H1 (cell line): ENCODE measurements at regions not wholly inside any gene's neighbourhood (a gene's known extent, or its start where the extent isn't known, plus 50 kb on each side); places are given as distances from the start of the nearest gene placed in this dataset.

ENCODE experiments used
- CTCF ChIA-PET: fragments of 300-600 bp; sonication (Branson Sonifier 250); formaldehyde crosslinking; loops from one replicate; lab custom pipeline; 2021; ENCODE audit not compliant: partially characterized antibody; lab: Charles Lee
- POLR2A ChIA-PET: fragments of 300-600 bp; sonication (Branson Sonifier 250); formaldehyde crosslinking; loops from one replicate; lab custom pipeline; 2021; ENCODE audit warnings: inconsistent platforms; ENCODE audit not compliant: partially characterized antibody; lab: Charles Lee
- DNase-seq, 2 experiments: peaks; one replicate each; pipeline versions ENCODE4 v3.0.0 to v3.0.0-alpha.2; 2010 to 2022; ENCODE audit warnings: low spot score in 2 of 2, low read depth in 1 of 2, mixed read lengths in 1 of 2
- FAIRE-seq: peaks from 2 replicates; lab custom pipeline; 2011; peaks lifted over from hg19 to GRCh38; lab: Jason Lieb, UNC
- H2AFZ ChIP-seq: 2 replicates; pipeline ENCODE4 v1.8.1; 2012; ENCODE audit warnings: low read length, inconsistent platforms
- H2AK5ac ChIP-seq: 2 replicates; pipeline ENCODE4 v1.6.1; 2013; ENCODE audit warnings: low read depth, low read length
- H2BK120ac ChIP-seq: replicated peaks from 2 replicates; pipeline ENCODE3; 2013; ENCODE audit warnings: low read depth, low read length, inconsistent platforms
- H2BK12ac ChIP-seq: 2 replicates; pipeline ENCODE4 v1.6.1; 2013; ENCODE audit warnings: low read depth, low read length
- H2BK15ac ChIP-seq: 2 replicates; pipeline ENCODE4 v1.6.1; 2013; ENCODE audit warnings: low read length
- H2BK20ac ChIP-seq: 2 replicates; pipeline ENCODE4 v1.6.1; 2013; ENCODE audit warnings: low read length
- H2BK5ac ChIP-seq: 2 replicates; pipeline ENCODE4 v1.6.1; 2013; ENCODE audit warnings: low read depth, low read length
- H3K14ac ChIP-seq: 2 replicates; pipeline ENCODE4 v1.6.1; 2013; ENCODE audit warnings: inconsistent platforms; ENCODE audit not compliant: insufficient read length
- H3K18ac ChIP-seq: 2 replicates; pipeline ENCODE4 v1.6.1; 2013; ENCODE audit warnings: low read length; ENCODE audit errors: extremely low read depth
- H3K23ac ChIP-seq: 2 replicates; pipeline ENCODE4 v1.6.1; 2013; ENCODE audit warnings: inconsistent platforms; ENCODE audit not compliant: insufficient read length
- H3K23me2 ChIP-seq: 2 replicates; pipeline ENCODE4 v1.6.1; 2013; ENCODE audit warnings: low read depth, low read length
- H3K27ac ChIP-seq: 2 replicates; pipeline ENCODE4 v1.6.1; 2011; ENCODE audit warnings: low read depth, low read length, inconsistent platforms
- H3K27me3 ChIP-seq, 4 experiments: replicated peaks in 1 of 4; 1 replicate in 1 of 4; 2 replicates in 3 of 4; pipeline versions ENCODE4 v1.6.1 to v1.8.1; 2011 to 2013; ENCODE audit warnings: low read length in 3 of 4, mild to moderate bottlenecking in 3 of 4, inconsistent platforms in 2 of 4, mixed read lengths in 2 of 4, moderate library complexity in 1 of 4; ENCODE audit not compliant: control insufficient read depth in 3 of 4, insufficient read depth in 3 of 4; ENCODE audit errors: extremely low read depth in 1 of 4
- H3K36me3 ChIP-seq, 4 experiments: 2 replicates each; pipeline versions ENCODE4 v1.6.1 to v1.8.1; 2011 to 2013; ENCODE audit warnings: mild to moderate bottlenecking in 4 of 4, low read length in 3 of 4, moderate library complexity in 2 of 4, control low read depth in 1 of 4, inconsistent platforms in 1 of 4; ENCODE audit not compliant: insufficient read depth in 4 of 4, control insufficient read depth in 2 of 4
- H3K4ac ChIP-seq: replicated peaks from 2 replicates; pipeline ENCODE3; 2013; ENCODE audit warnings: low read length, low read depth, mixed read lengths, inconsistent platforms; ENCODE audit not compliant: insufficient read length
- H3K4me1 ChIP-seq, 4 experiments: replicated peaks in 1 of 4; 1 replicate in 1 of 4; 2 replicates in 3 of 4; pipeline versions ENCODE4 v1.6.1 to v1.8.1; 2011 to 2013; ENCODE audit warnings: low read length in 3 of 4, inconsistent platforms in 2 of 4, mixed read lengths in 1 of 4; ENCODE audit not compliant: insufficient read depth in 4 of 4, control insufficient read depth in 3 of 4
- H3K4me2 ChIP-seq, 2 experiments: 2 replicates each; pipeline versions ENCODE4 v1.6.1 to v1.8.1; 2011 to 2013; ENCODE audit warnings: low read depth in 2 of 2, low read length in 2 of 2, control low read depth in 1 of 2, inconsistent platforms in 1 of 2, mild to moderate bottlenecking in 1 of 2; ENCODE audit not compliant: insufficient read depth in 1 of 2
- H3K4me3 ChIP-seq, 4 experiments: fragments of 200-600, 300-600 bp in 1 of 4; sonication (generic), shearing (Covaris generic), sonication (Bioruptor Twin) in 1 of 4; 2 replicates each; pipeline versions ENCODE4 v1.5.1 to v1.8.1; 2011 to 2016; ENCODE audit warnings: low read length in 4 of 4, low read depth in 3 of 4, control low read depth in 2 of 4, inconsistent platforms in 2 of 4, mild to moderate bottlenecking in 2 of 4, mixed read lengths in 1 of 4, moderate library complexity in 1 of 4; ENCODE audit not compliant: insufficient read depth in 2 of 4; ENCODE audit errors: extremely low read depth in 1 of 4
- H3K56ac ChIP-seq: replicated peaks from 2 replicates; pipeline ENCODE3; 2013; ENCODE audit warnings: low read depth, mild to moderate bottlenecking, mixed read lengths, low read length, inconsistent platforms; ENCODE audit not compliant: insufficient read length
- H3K79me1 ChIP-seq: 2 replicates; pipeline ENCODE4 v1.6.1; 2013; ENCODE audit warnings: low read depth, low read length, control low read depth
- H3K79me2 ChIP-seq, 2 experiments: 2 replicates each; pipeline versions ENCODE4 v1.6.1 to v1.8.1; 2012 to 2013; ENCODE audit warnings: low read length in 2 of 2, mild to moderate bottlenecking in 2 of 2, inconsistent platforms in 1 of 2; ENCODE audit not compliant: insufficient read depth in 2 of 2, control insufficient read depth in 1 of 2
- H3K9ac ChIP-seq, 4 experiments: replicated peaks in 1 of 4; 1 replicate in 1 of 4; 2 replicates in 3 of 4; pipeline versions ENCODE4 v1.6.1 to v1.8.1; 2011 to 2013; ENCODE audit warnings: low read depth in 3 of 4, low read length in 3 of 4, control low read depth in 2 of 4, mild to moderate bottlenecking in 2 of 4, moderate library complexity in 2 of 4, inconsistent platforms in 1 of 4; ENCODE audit errors: extremely low read depth in 1 of 4
- H3K9me3 ChIP-seq, 2 experiments: 2 replicates each; pipeline versions ENCODE4 v1.6.1 to v1.8.1; 2012 to 2013; ENCODE audit warnings: mild to moderate bottlenecking in 2 of 2, moderate library complexity in 2 of 2, control low read depth in 1 of 2, inconsistent platforms in 1 of 2, low read depth in 1 of 2, low read length in 1 of 2, mixed read lengths in 1 of 2; ENCODE audit not compliant: insufficient read depth in 2 of 2
- H4K20me1 ChIP-seq, 2 experiments: replicated peaks in 1 of 2; 2 replicates each; pipeline versions ENCODE3 to v1.8.1; 2011 to 2013; ENCODE audit warnings: inconsistent platforms in 2 of 2, low read length in 2 of 2, mild to moderate bottlenecking in 1 of 2; ENCODE audit not compliant: insufficient read depth in 2 of 2, control insufficient read depth in 1 of 2
- H4K5ac ChIP-seq: 2 replicates; pipeline ENCODE4 v1.6.1; 2013; ENCODE audit warnings: low read length, low read depth, mixed read lengths, inconsistent platforms; ENCODE audit not compliant: insufficient read length
- H4K8ac ChIP-seq: 2 replicates; pipeline ENCODE4 v1.8.0; 2013; ENCODE audit warnings: mild to moderate bottlenecking, moderate library complexity, low read length, inconsistent platforms; ENCODE audit not compliant: insufficient read depth; ENCODE audit errors: extremely low read depth
- H4K91ac ChIP-seq: replicated peaks from 2 replicates; pipeline ENCODE3; 2013; ENCODE audit warnings: low read length, mixed read lengths, inconsistent platforms; ENCODE audit not compliant: insufficient read length
- ATF3 ChIP-seq: IDR thresholded peaks from 2 replicates; pipeline ENCODE4 v1.6.1; 2011; ENCODE audit warnings: low read depth, mild to moderate bottlenecking, low read length; ENCODE audit not compliant: insufficient read depth
- CREB1 ChIP-seq: IDR thresholded peaks from 2 replicates; pipeline ENCODE4 v1.6.1; 2012; ENCODE audit warnings: inconsistent platforms
- KDM4A ChIP-seq: IDR thresholded peaks from one replicate; pipeline ENCODE4 v1.7.1; 2012; ENCODE audit warnings: low read depth, mild to moderate bottlenecking, moderate library complexity, low read length, inconsistent platforms; ENCODE audit not compliant: severe bottlenecking
- MAFK ChIP-seq: IDR thresholded peaks from 2 replicates; pipeline ENCODE4 v1.6.1; 2012; ENCODE audit warnings: low read depth, mild to moderate bottlenecking, improper control_type of control experiment, low read length
- SIRT6 ChIP-seq: IDR thresholded peaks from one replicate; pipeline ENCODE4 v1.7.1; 2012; ENCODE audit warnings: low read length, inconsistent platforms
- WGBS, 2 experiments: shearing (Covaris generic) in 1 of 2; methylation state at CpG; one replicate each; pipeline versions ENCODE4 v1.1.6 to v1.1.7; 2013 to 2015; ENCODE audit warnings: low lambda C conversion rate in 2 of 2, mixed read lengths in 2 of 2, inconsistent platforms in 1 of 2, low coverage in 1 of 2, missing lambda C conversion rate in 1 of 2; ENCODE audit not compliant: insufficient replicate concordance in 2 of 2, insufficient coverage in 1 of 2, insufficient read length in 1 of 2; ENCODE audit errors: extremely low coverage in 1 of 2, missing lambda C conversion rate in 1 of 2; 5-methylcytosine and 5-hydroxymethylcytosine counted together

GRCh38 chr11:32331098-32331497 is 104.2 kb downstream of the WT1 start:
- Histone ChIP-seq H2AFZ (no peak overlapping the region), H2BK20ac (no peak overlapping the region), H3K9me3 (no peaks in the 10 kb centered on the region), H3K4me2 (no peak overlapping the region), H3K9ac (no peak overlapping the region), H3K56ac (no peak overlapping the region), H2BK5ac (no peak overlapping the region), H3K18ac (no peak overlapping the region; the same call in 1 of the 2 replicates), H3K79me1 (no peaks in the 10 kb centered on the region), H2BK12ac (no peak overlapping the region), H3K79me2 (no peaks in the 10 kb centered on the region), H3K4me1 (peaks cover 2 to 7% (median 5%) of the 10 kb centered on the region in 4 experiments; a peak in 3 of 7 replicates), H4K20me1 (no peaks in the 10 kb centered on the region), H3K4ac (no peak overlapping the region), H3K4me3 (no peak overlapping the region), H2AK5ac (no peak overlapping the region), H2BK15ac (no peak overlapping the region), H4K91ac (no peak overlapping the region), H3K36me3 (no peaks in the 10 kb centered on the region), H4K5ac (no peak overlapping the region), H3K23ac (no peak overlapping the region), H3K14ac (no peak overlapping the region), H3K27ac (no peak overlapping the region), H4K8ac (no peak overlapping the region), H3K27me3 (peaks cover 0 to 28% (median 19%) of the 10 kb centered on the region in 4 experiments; a peak in 6 of 7 replicates), H3K23me2 (peaks cover 3% of the 10 kb centered on the region; the same call in 1 of the 2 replicates), H2BK120ac (no peak overlapping the region)
- POLR2A ChIA-PET: no interaction called here
- FAIRE-seq (no peak), DNase-seq (no peak)
- CTCF ChIA-PET: interaction anchor here (0.6 to 1.5 kb wide), 3 partner anchors 8 to 99 kb away, joined by 3 to 9 read pairs (median 3); no protein-coding TSS in a partner anchor
- WGBS, 2 experiments: 93% methylated on average over 10 of the region's 10 CpGs; no CpG with 5 or more reads in 1 of the 2 experiments
- TF ChIP-seq KDM4A (no peak), SIRT6 (no peak), ATF3 (no peak), MAFK (no peak), CREB1 (no peak)
